DND-41 (cell line): ENCODE measurements at regions not wholly inside any gene's neighbourhood (a gene's known extent, or its start where the extent isn't known, plus 50 kb on each side); places are given as distances from the start of the nearest gene placed in this dataset.
A peak's percentile ranks its signal among the peaks of the same experiment; 100 is the strongest.

Experiments used
- ATAC-seq: fragments of 200-7000 bp; cut with Tn5 transposase; 3 replicates; pipeline ENCODE4 v1.9.1; 2021; ENCODE audit warnings: low read depth; ENCODE audit not compliant: insufficient read depth
- DNase-seq: peaks from one replicate; pipeline ENCODE4 v3.0.0-alpha.2; 2020
- H2AFZ ChIP-seq: 2 replicates; pipeline ENCODE4 v1.6.0; 2012; ENCODE audit warnings: low read depth, low read length
- H3K27ac ChIP-seq: 2 replicates; pipeline ENCODE4 v1.5.1; 2012; ENCODE audit warnings: low read length, inconsistent platforms
- H3K27me3 ChIP-seq: fragments of 200-600 bp; sonication (generic); 2 replicates; pipeline ENCODE4 v1.6.0; 2012; ENCODE audit warnings: low read length, mild to moderate bottlenecking, inconsistent platforms; ENCODE audit not compliant: insufficient read depth, poor library complexity
- H3K36me3 ChIP-seq: 2 replicates; pipeline ENCODE4 v1.5.1; 2012; ENCODE audit warnings: low read length, inconsistent platforms; ENCODE audit not compliant: insufficient read depth
- H3K4me1 ChIP-seq: 2 replicates; pipeline ENCODE4 v1.5.1; 2012; ENCODE audit warnings: mild to moderate bottlenecking, low read length; ENCODE audit not compliant: insufficient read depth
- H3K4me2 ChIP-seq: 2 replicates; pipeline ENCODE4 v1.6.0; 2012; ENCODE audit warnings: mild to moderate bottlenecking, moderate library complexity, low read length, inconsistent platforms; ENCODE audit not compliant: insufficient read depth
- H3K4me3 ChIP-seq, 2 experiments: fragments of 200-600 bp in 1 of 2; shearing (Covaris generic) in 1 of 2; 2 replicates each; pipeline ENCODE4 v1.5.1; 2012 to 2016; ENCODE audit warnings: inconsistent platforms in 2 of 2, low read length in 2 of 2, mild to moderate bottlenecking in 2 of 2, low read depth in 1 of 2, moderate library complexity in 1 of 2
- H3K79me2 ChIP-seq: 2 replicates; pipeline ENCODE4 v1.6.0; 2012; ENCODE audit warnings: low read length, inconsistent platforms; ENCODE audit not compliant: insufficient read depth
- H3K9ac ChIP-seq: 2 replicates; pipeline ENCODE4 v1.6.0; 2012; ENCODE audit warnings: low read depth, mild to moderate bottlenecking, inconsistent platforms, low read length, moderate library complexity
- H3K9me3 ChIP-seq: 2 replicates; pipeline ENCODE4 v1.5.1; 2012; ENCODE audit warnings: low read length, moderate library complexity, mild to moderate bottlenecking, inconsistent platforms; ENCODE audit not compliant: insufficient read depth, severe bottlenecking
- H4K20me1 ChIP-seq: 2 replicates; pipeline ENCODE4 v1.6.0; 2012; ENCODE audit warnings: low read length; ENCODE audit not compliant: insufficient read depth
- CTCF ChIP-seq: IDR thresholded peaks from 2 replicates; pipeline ENCODE4 v1.5.1; 2012; ENCODE audit warnings: borderline replicate concordance, low read length, moderate library complexity, mild to moderate bottlenecking; ENCODE audit not compliant: poor library complexity, severe bottlenecking; ENCODE audit errors: extremely low read depth
- EZH2 ChIP-seq: IDR thresholded peaks from 3 replicates; pipeline ENCODE4 v1.6.1; 2012; ENCODE audit warnings: borderline replicate concordance, low read depth, mild to moderate bottlenecking, moderate library complexity, low read length, inconsistent platforms; ENCODE audit not compliant: severe bottlenecking

- Histone ChIP-seq H3K4me3 (no peak overlapping the region), H2AFZ (no peak overlapping the region), H3K9ac (no peak overlapping the region), H4K20me1 (no peaks in the 10 kb centered on the region), H3K4me1 (peaks cover 11% of the 10 kb centered on the region), H3K27me3 (no peaks in the 10 kb centered on the region), H3K79me2 (no peaks in the 10 kb centered on the region), H3K27ac (no peak overlapping the region), H3K4me2 (no peak overlapping the region), H3K36me3 (no peaks in the 10 kb centered on the region), H3K9me3 (peaks cover 5% of the 10 kb centered on the region)
- TF ChIP-seq CTCF (no peak), EZH2 (no peak)
- DNase-seq (no peak), ATAC-seq (no peak)
Observed at GRCh38 chr5:143721925-143722324, 90.0 kb upstream of the HMHB1 start.

GRCh38 chr5:143720689-143721088 is 91.3 kb upstream of the HMHB1 start:
- no peak overlapping the region for H3K27ac ChIP-seq
- DNase-seq: no peak
- H3K4me1 ChIP-seq: peaks cover 13% of the 10 kb centered on the region
- no peak for ATAC-seq
- no peaks in the 10 kb centered on the region for H4K20me1 ChIP-seq
- no peak overlapping the region for H3K9ac ChIP-seq
- no peaks in the 10 kb centered on the region for H3K79me2 ChIP-seq
- TF ChIP-seq CTCF (no peak), EZH2 (no peak)
- no peak overlapping the region for H3K4me3 ChIP-seq
- H2AFZ ChIP-seq: no peak overlapping the region
- no peak overlapping the region for H3K4me2 ChIP-seq
- H3K9me3 ChIP-seq: peaks cover 5% of the 10 kb centered on the region
- no peaks in the 10 kb centered on the region for H3K36me3 ChIP-seq
- no peaks in the 10 kb centered on the region for H3K27me3 ChIP-seq

GRCh38 chr5:143717400-143717799 is 94.6 kb upstream of the HMHB1 start:
- Histone ChIP-seq H4K20me1 (no peaks in the 10 kb centered on the region), H3K4me1 (peaks cover 13% of the 10 kb centered on the region), H3K4me3 (no peak overlapping the region), H2AFZ (peak overlapping the region; percentile 14; the same call in 1 of the 2 replicates), H3K4me2 (no peak overlapping the region), H3K27me3 (no peaks in the 10 kb centered on the region), H3K9ac (no peak overlapping the region), H3K36me3 (no peaks in the 10 kb centered on the region), H3K27ac (0 out of 2 replicates have a peak overlapping the region, but pooled peaks have one; percentile 32), H3K9me3 (no peaks in the 10 kb centered on the region), H3K79me2 (no peaks in the 10 kb centered on the region)
- ATAC-seq: no peak
- peak; percentile 26 for TF ChIP-seq CTCF
- no peak for TF ChIP-seq EZH2
- no peak for DNase-seq

- Histone ChIP-seq H3K4me2 (no peak overlapping the region), H3K36me3 (no peaks in the 10 kb centered on the region), H3K79me2 (no peaks in the 10 kb centered on the region), H3K27me3 (no peaks in the 10 kb centered on the region), H3K4me3 (no peak overlapping the region), H3K27ac (no peak overlapping the region), H3K9me3 (no peaks in the 10 kb centered on the region), H4K20me1 (no peaks in the 10 kb centered on the region), H3K9ac (no peak overlapping the region), H2AFZ (0 out of 2 replicates have a peak overlapping the region, but pooled peaks have one; percentile 8), H3K4me1 (peaks cover 13% of the 10 kb centered on the region)
- TF ChIP-seq CTCF (no peak), EZH2 (no peak)
- no peak for DNase-seq
- no peak for ATAC-seq
Observed at GRCh38 chr5:143716881-143717280, 95.1 kb upstream of the HMHB1 start.
